Gastrocnemius medialis (tissue), 4 donors: ENCODE measurements at regions not wholly inside any gene's neighbourhood (a gene's known extent, or its start where the extent isn't known, plus 50 kb on each side); places are given as distances from the start of the nearest gene placed in this dataset.

Experiments used
- ATAC-seq, 2 donors: fragments of 150-250 bp; one replicate each; pipeline ENCODE4 v1.9.1; 2016
- DNase-seq, 2 donors: peaks; one replicate each; pipeline ENCODE4 v3.0.0-alpha.2; 2019
- H3K27ac ChIP-seq, 4 donors: fragments of 200-600 bp; sonication (generic); 1 replicate in 1 of 4; 2 replicates in 3 of 4; pipeline ENCODE4 v1.5.1; 2016 to 2018; ENCODE audit warnings: mild to moderate bottlenecking in 2 of 4, moderate library complexity in 1 of 4
- H3K27me3 ChIP-seq, 3 donors: fragments of 200-600 bp; sonication (generic) in 2 of 3; 1 replicate in 1 of 3; 2 replicates in 2 of 3; pipeline versions ENCODE4 v1.5.1 to v1.6.0; 2016 to 2019; ENCODE audit warnings: mild to moderate bottlenecking in 1 of 3, moderate library complexity in 1 of 3
- H3K36me3 ChIP-seq, 2 donors: fragments of 200-600 bp; sonication (generic) in 1 of 2; one replicate each; pipeline ENCODE4 v1.5.1; 2017 to 2018
- H3K4me1 ChIP-seq, 2 donors: fragments of 200-600 bp; sonication (generic) in 1 of 2; one replicate each; pipeline ENCODE4 v1.5.1; 2016 to 2017; ENCODE audit warnings: mild to moderate bottlenecking in 2 of 2
- H3K4me3 ChIP-seq, 4 donors: fragments of 200-600 bp; sonication (generic) in 3 of 4; 1 replicate in 1 of 4; 2 replicates in 3 of 4; pipeline ENCODE4 v1.5.1; 2016 to 2019; ENCODE audit warnings: mild to moderate bottlenecking in 2 of 4
- H3K9me3 ChIP-seq, 3 donors: fragments of 200-600 bp; sonication (generic) in 2 of 3; 1 replicate in 1 of 3; 2 replicates in 2 of 3; pipeline ENCODE4 v1.5.1; 2016 to 2019
- POLR2A ChIP-seq, 2 donors: fragments of 450-650 bp; IDR thresholded peaks; one replicate each; pipeline ENCODE4 v1.6.1; 2017; ENCODE audit warnings: antibody characterized with exemption in 2 of 2, mild to moderate bottlenecking in 2 of 2, moderate library complexity in 2 of 2
- in situ Hi-C, 4 donors: fragments of 200-750 bp; cut with MboI; loops; one replicate each; pipeline versions ENCODE4 v1.15.0 to v1.8.0; 2017; ENCODE audit warnings: low sequenced_read_pairs in 4 of 4
- intact Hi-C: fragments of 100-400 bp; cut with DNase I; formaldehyde crosslinking; loops from one replicate; pipeline ENCODE4 v1.15.1; 2023; ENCODE audit warnings: low total_unique reads
- TF ChIP-seq, protein P1 (sequence below), 5 experiments: fragments of 450-650 bp in 3 of 5; fragments of 200-600 bp in 2 of 5; sonication (generic) in 2 of 5; IDR thresholded peaks in 4 of 5; conservative IDR thresholded peaks in 1 of 5; 1 replicate in 4 of 5; 2 replicates in 1 of 5; pipeline ENCODE4 v1.5.1; 2016 to 2019; ENCODE audit warnings: antibody characterized with exemption in 5 of 5, mild to moderate bottlenecking in 3 of 5, moderate library complexity in 3 of 5

DNA sequence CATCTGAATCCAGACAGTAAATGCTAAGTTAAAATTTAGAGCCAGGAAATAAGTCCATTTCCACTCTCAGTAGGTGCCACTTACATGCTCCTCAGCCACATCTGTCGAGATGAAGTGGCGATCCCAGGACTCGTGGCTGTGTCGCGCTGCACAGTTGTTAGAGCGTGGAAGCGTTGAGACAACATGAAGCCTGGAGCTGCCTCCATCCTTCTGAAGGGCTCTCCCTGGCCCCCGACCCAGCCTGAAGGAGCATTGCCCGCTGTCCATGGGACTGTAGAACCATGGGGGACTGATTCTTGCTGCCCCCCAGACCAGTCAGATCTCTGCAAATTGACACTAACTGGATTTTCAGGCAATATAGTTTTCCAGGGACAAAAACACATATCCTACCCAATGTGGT lies 58.9 kb downstream of the IRX1 start:
- Histone ChIP-seq H3K9me3 (no peaks in the 10 kb centered on the region), H3K27ac (no peak overlapping the region), H3K4me3 (no peak overlapping the region), H3K36me3 (no peaks in the 10 kb centered on the region), H3K27me3 (no peaks in the 10 kb centered on the region), H3K4me1 (no peaks in the 10 kb centered on the region)
- DNase-seq, result no peak
- TF ChIP-seq POLR2A (IDR thresholded peaks at IDR 0.05), result no peak
- TF ChIP-seq, protein P1, sequence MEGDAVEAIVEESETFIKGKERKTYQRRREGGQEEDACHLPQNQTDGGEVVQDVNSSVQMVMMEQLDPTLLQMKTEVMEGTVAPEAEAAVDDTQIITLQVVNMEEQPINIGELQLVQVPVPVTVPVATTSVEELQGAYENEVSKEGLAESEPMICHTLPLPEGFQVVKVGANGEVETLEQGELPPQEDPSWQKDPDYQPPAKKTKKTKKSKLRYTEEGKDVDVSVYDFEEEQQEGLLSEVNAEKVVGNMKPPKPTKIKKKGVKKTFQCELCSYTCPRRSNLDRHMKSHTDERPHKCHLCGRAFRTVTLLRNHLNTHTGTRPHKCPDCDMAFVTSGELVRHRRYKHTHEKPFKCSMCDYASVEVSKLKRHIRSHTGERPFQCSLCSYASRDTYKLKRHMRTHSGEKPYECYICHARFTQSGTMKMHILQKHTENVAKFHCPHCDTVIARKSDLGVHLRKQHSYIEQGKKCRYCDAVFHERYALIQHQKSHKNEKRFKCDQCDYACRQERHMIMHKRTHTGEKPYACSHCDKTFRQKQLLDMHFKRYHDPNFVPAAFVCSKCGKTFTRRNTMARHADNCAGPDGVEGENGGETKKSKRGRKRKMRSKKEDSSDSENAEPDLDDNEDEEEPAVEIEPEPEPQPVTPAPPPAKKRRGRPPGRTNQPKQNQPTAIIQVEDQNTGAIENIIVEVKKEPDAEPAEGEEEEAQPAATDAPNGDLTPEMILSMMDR (IDR thresholded peaks at IDR 0.05 in 4 of 5, conservative IDR thresholded peaks at IDR 0.05 in 1 of 5), result no peak
- no peak for ATAC-seq
- intact Hi-C loops (no loop called here), in situ Hi-C loops (no loop called here)

DNA sequence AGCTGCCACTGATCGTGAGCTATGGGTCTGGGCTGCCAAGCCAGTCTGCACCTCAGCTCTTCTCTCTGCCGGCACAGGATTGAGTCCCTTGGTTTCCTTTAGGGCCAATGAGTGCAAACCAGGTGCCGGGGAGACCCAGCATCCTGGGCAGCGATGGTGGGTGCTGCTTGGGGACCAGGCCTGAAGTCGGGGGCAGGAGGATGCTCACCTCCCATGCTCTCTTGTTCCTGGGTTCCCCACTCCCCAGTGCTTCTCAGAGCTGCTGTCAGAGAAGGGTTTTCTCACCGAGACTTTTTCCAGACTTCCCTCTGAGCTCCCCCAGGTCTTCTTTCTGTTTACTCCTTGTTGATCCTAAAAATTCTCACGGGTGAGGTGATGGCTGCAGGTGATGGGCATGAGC lies 61.2 kb downstream of the IRX1 start:
- no peak for DNase-seq
- no peak for ATAC-seq
- Histone ChIP-seq H3K4me3 (no peak overlapping the region), H3K27me3 (no peaks in the 10 kb centered on the region), H3K36me3 (no peaks in the 10 kb centered on the region), H3K27ac (no peak overlapping the region), H3K9me3 (no peaks in the 10 kb centered on the region), H3K4me1 (no peaks in the 10 kb centered on the region)
- TF ChIP-seq POLR2A (IDR thresholded peaks at IDR 0.05), result no peak
- TF ChIP-seq, protein P1 (IDR thresholded peaks at IDR 0.05 in 4 of 5, conservative IDR thresholded peaks at IDR 0.05 in 1 of 5), result no peak
- in situ Hi-C loops, result no loop called here
- intact Hi-C loops, result no loop called here

DNA sequence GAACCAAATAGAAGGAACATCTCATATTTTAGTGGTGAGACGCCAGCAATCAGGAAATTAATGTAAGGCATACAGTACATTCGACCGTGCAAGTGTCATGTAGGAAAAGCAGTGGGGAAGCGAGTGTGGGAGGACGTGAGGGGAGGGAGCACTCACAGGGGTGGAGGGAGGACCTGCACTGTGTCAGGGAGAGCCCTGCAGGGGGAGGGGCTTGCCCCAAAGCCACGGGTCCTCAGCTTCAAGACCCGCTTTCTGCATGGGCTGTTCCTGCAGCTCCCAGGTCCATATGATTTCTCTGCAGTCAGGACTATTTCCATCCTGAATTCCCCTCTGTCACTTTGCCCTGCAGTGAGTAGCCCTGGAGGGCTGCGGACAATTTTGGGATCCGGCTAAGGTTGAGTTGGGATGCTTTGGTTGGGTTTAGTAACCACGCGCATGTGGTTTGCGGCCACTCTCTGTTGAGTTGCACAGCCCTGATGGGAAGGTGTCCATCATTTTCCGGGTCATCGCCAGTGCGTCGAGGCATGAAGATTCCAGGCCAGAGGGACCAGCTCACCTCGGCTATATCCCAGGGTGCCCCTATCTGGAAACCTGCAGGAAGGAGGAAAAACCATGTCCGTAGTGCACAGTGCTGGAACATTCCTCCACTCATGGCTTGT lies 61.9 kb downstream of the IRX1 start:
- H3K9me3 ChIP-seq, result no peaks in the 10 kb centered on the region
- no peaks in the 10 kb centered on the region for H3K27me3 ChIP-seq
- no peak for TF ChIP-seq POLR2A (IDR thresholded peaks at IDR 0.05)
- TF ChIP-seq, protein P1 (IDR thresholded peaks at IDR 0.05 in 4 of 5, conservative IDR thresholded peaks at IDR 0.05 in 1 of 5), result no peak
- intact Hi-C loops (no loop called here), in situ Hi-C loops (no loop called here)
- ATAC-seq (no peak), DNase-seq (no peak)
- H3K27ac ChIP-seq, result no peak overlapping the region
- no peaks in the 10 kb centered on the region for H3K4me1 ChIP-seq
- no peak overlapping the region for H3K4me3 ChIP-seq
- no peaks in the 10 kb centered on the region for H3K36me3 ChIP-seq

DNA sequence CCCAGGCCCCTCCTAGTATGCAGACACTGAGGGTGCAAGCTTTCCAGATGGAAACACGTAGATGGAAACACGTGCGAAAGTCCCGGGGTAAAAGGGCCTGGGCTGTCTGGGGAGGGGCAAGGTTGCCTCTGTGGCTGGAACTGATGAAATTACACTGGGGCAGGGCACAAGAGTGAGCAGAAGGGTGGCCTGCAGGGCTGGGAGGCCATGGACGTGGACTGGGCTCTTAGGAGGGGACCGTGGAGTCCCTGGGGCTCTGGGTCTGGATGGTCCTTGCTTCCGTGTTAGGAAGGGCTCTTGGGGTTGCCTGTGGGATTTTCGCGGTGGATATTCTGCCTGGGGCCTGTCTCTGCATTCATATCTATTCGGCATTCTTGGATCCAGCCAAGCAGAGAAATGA lies 63.3 kb downstream of the IRX1 start:
- ATAC-seq (no peak), DNase-seq (no peak)
- no peaks in the 10 kb centered on the region for H3K4me1 ChIP-seq
- intact Hi-C loops, result no loop called here
- H3K4me3 ChIP-seq, result no peak overlapping the region
- H3K9me3 ChIP-seq, result no peaks in the 10 kb centered on the region
- TF ChIP-seq, protein P1 (IDR thresholded peaks at IDR 0.05 in 4 of 5, conservative IDR thresholded peaks at IDR 0.05 in 1 of 5), result no peak
- TF ChIP-seq POLR2A (IDR thresholded peaks at IDR 0.05), result no peak
- H3K27me3 ChIP-seq, result no peaks in the 10 kb centered on the region
- H3K36me3 ChIP-seq, result no peaks in the 10 kb centered on the region
- H3K27ac ChIP-seq, result no peak overlapping the region
- in situ Hi-C loops, result no loop called here

DNA sequence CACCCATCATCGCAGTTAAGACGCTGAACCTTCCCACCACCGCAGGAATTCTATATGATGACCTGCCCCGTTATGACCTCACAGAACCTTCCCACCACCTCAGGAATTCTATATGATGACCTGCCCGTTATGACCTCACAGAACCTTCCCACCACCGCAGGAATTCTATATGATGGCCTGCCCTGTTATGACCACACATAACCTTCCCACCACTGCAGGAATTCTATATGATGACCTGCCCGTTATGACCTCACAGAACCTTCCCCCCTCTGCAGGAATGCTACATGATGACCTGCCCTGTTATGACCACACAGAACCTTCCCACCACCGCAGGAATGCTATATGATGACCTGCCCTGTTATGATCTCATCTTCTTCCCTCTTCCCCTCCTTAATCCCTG lies 64.3 kb downstream of the IRX1 start:
- Histone ChIP-seq H3K9me3 (no peaks in the 10 kb centered on the region), H3K36me3 (no peaks in the 10 kb centered on the region), H3K4me3 (no peak overlapping the region), H3K27me3 (no peaks in the 10 kb centered on the region), H3K27ac (no peak overlapping the region), H3K4me1 (no peaks in the 10 kb centered on the region)
- in situ Hi-C loops, result no loop called here
- intact Hi-C loops, result no loop called here
- ATAC-seq (no peak), DNase-seq (no peak)
- TF ChIP-seq, protein P1 (IDR thresholded peaks at IDR 0.05 in 4 of 5, conservative IDR thresholded peaks at IDR 0.05 in 1 of 5), result no peak
- TF ChIP-seq POLR2A (IDR thresholded peaks at IDR 0.05), result no peak
